ENCODE measurements at regions not wholly inside any gene's neighbourhood (a gene's known extent, or its start where the extent isn't known, plus 50 kb on each side); places are given as distances from the start of the nearest gene placed in this dataset.

DNA sequence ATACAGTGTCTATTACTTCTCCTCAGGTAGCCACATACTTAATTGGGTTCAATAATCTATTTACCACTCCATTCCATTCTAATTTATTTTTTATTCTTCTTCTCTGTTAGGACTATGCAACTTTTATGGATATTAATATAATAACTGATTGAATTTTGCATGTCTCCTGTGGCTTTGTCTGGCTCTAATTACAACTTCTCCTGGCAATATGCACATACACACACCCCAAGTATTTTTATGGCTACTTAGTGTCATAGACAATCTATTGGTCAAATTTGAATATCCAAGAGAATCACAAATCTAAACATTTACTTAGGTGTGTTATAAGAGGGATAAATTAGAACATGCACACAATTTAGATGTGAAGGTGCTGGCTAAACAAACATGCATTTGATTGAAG, 73.1 kb downstream of the BOD1L2 start (continued):
- no peak for TF ChIP-seq ELF1 (IDR thresholded peaks at IDR 0.05)
- no peak for TF ChIP-seq TCF12 (IDR thresholded peaks at IDR 0.05)

DNA sequence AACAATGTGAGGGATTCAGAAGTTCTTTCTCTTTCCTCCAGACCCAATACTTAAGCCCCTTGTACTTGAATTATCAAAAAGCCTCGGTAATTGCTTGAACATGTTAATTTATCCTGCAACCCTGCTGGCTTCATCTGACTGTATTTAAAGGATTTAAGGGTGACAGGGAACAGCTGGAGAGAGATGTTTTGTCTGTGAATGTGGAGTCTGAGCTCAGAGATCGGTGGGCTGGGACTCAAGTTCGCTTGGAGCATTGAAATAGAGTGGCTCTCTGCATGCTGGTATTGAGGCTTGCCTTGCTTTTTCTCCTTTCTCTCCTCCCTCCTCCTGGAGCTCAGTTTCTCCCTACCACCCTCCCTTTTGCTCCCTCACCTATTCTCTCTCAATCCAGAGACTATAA, 73.6 kb downstream of the BOD1L2 start:
- no peaks in the 10 kb centered on the region for H3K27me3 ChIP-seq (ENCODE audit: insufficient read depth)
- H3K9me3 ChIP-seq: no peaks in the 10 kb centered on the region
- TF ChIP-seq TAF1 (IDR thresholded peaks at IDR 0.05; ENCODE audit: borderline replicate concordance, low read depth, low read length) (no peak), SMC3 (IDR thresholded peaks at IDR 0.05; ENCODE audit: low read depth, low read length) (no peak), FOXJ3 (CRISPR knock-in tag; IDR thresholded peaks at IDR 0.05) (no peak), MXI1 (IDR thresholded peaks at IDR 0.05; ENCODE audit: low read depth, low read length) (no peak)
- TF ChIP-seq, protein P1, sequence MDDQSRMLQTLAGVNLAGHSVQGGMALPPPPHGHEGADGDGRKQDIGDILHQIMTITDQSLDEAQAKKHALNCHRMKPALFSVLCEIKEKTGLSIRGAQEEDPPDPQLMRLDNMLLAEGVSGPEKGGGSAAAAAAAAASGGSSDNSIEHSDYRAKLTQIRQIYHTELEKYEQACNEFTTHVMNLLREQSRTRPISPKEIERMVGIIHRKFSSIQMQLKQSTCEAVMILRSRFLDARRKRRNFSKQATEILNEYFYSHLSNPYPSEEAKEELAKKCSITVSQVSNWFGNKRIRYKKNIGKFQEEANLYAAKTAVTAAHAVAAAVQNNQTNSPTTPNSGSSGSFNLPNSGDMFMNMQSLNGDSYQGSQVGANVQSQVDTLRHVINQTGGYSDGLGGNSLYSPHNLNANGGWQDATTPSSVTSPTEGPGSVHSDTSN (IDR thresholded peaks at IDR 0.05): no peak
- TF ChIP-seq, protein P2, sequence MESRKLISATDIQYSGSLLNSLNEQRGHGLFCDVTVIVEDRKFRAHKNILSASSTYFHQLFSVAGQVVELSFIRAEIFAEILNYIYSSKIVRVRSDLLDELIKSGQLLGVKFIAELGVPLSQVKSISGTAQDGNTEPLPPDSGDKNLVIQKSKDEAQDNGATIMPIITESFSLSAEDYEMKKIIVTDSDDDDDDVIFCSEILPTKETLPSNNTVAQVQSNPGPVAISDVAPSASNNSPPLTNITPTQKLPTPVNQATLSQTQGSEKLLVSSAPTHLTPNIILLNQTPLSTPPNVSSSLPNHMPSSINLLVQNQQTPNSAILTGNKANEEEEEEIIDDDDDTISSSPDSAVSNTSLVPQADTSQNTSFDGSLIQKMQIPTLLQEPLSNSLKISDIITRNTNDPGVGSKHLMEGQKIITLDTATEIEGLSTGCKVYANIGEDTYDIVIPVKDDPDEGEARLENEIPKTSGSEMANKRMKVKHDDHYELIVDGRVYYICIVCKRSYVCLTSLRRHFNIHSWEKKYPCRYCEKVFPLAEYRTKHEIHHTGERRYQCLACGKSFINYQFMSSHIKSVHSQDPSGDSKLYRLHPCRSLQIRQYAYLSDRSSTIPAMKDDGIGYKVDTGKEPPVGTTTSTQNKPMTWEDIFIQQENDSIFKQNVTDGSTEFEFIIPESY (IDR thresholded peaks at IDR 0.05; ENCODE audit: borderline replicate concordance, low read depth): no peak
- H3K27ac ChIP-seq (ENCODE audit: low read depth in 2 of 2, low read length in 1 of 2): no peak overlapping the region
- WGBS (ENCODE audit: low lambda C conversion rate): 24% methylated on average over 3 of the region's 3 CpGs
- H3K36me3 ChIP-seq (replicated peaks in 1 of 2; ENCODE audit: control insufficient read depth in 1 of 2, insufficient read depth in 2 of 2, low read length in 1 of 2): no peaks in the 10 kb centered on the region
- no peaks in the 10 kb centered on the region for H3K4me1 ChIP-seq (ENCODE audit: control insufficient read depth in 1 of 2, insufficient read depth in 2 of 2, low read depth in 1 of 2, low read length in 1 of 2)
- H3K9ac ChIP-seq: no peak overlapping the region
- no peak overlapping the region for H3K4me2 ChIP-seq
- no peak for DNase-seq
- H3K9me2 ChIP-seq: no peaks in the 10 kb centered on the region
- no peaks in the 10 kb centered on the region for H3F3A ChIP-seq (replicated peaks; ENCODE audit: insufficient read depth)
- POLR2A ChIA-PET: no interaction called here
- H4K20me1 ChIP-seq (ENCODE audit: insufficient read depth): no peaks in the 10 kb centered on the region
- H3K79me2 ChIP-seq (ENCODE audit: insufficient read depth): no peaks in the 10 kb centered on the region
- H2AFZ ChIP-seq (ENCODE audit: low read depth): no peak overlapping the region
- CTCF ChIA-PET: interaction anchor here (1.2 kb wide), 1 partner anchor 218 kb away, joined by 4 read pairs; no protein-coding TSS in a partner anchor
- no peak overlapping the region for H3K4me3 ChIP-seq (ENCODE audit: low read depth in 2 of 2, low read length in 1 of 2)

DNA sequence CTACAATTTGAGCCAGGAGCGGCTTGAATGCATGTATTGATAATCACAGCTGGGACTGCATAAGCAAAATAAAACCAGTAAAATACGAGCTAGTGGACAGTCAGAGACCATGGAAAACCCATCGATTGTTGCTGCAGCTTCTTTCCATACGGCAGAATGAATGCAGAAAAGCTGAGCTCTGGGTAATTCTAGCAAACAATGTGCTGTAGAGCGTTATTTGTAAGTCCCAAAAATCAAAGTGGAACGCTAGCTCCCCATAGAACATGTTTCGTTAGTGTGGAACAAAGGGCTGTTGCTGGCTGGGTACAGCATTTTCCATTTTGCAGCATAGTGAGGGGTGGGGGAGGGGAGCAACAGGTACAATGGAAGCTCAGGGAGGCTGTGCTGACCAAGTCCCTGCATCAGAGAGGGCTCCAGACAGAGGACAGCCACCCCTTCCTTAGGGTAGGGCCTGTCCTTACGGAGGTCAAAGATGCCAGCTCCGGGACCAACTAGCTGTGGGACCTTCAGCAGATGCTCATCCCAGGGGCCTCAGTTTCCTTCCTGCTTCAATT, 74.1 kb downstream of the BOD1L2 start:
- H3K27ac ChIP-seq (ENCODE audit: low read depth in 2 of 2, low read length in 1 of 2): no peak overlapping the region
- ChIA-PET POLR2A (no interaction called here), CTCF (interaction anchor here (1.2 kb wide), 1 partner anchor 217 kb away, joined by 4 read pairs; no protein-coding TSS in a partner anchor)
- no peaks in the 10 kb centered on the region for H3K36me3 ChIP-seq (replicated peaks in 1 of 2; ENCODE audit: control insufficient read depth in 1 of 2, insufficient read depth in 2 of 2, low read length in 1 of 2)
- no peaks in the 10 kb centered on the region for H3F3A ChIP-seq (replicated peaks; ENCODE audit: insufficient read depth)
- no peaks in the 10 kb centered on the region for H3K4me1 ChIP-seq (ENCODE audit: control insufficient read depth in 1 of 2, insufficient read depth in 2 of 2, low read depth in 1 of 2, low read length in 1 of 2)
- H3K9ac ChIP-seq: no peak overlapping the region
- H3K4me3 ChIP-seq (ENCODE audit: low read depth in 2 of 2, low read length in 1 of 2): no peak overlapping the region
- 39% methylated on average over 9 of the region's 9 CpGs for WGBS (ENCODE audit: low lambda C conversion rate)
- TF ChIP-seq EZH2phosphoT487 (IDR thresholded peaks at IDR 0.05; ENCODE audit: borderline replicate concordance, low read depth) (no peak), FOSL2 (IDR thresholded peaks at IDR 0.05; ENCODE audit: borderline replicate concordance, low read depth) (no peak), POLR2AphosphoS5 (IDR thresholded peaks at IDR 0.05; ENCODE audit: low read depth, low read length) (no peak), MEF2A (IDR thresholded peaks at IDR 0.05; ENCODE audit: borderline replicate concordance, low read depth) (no peak), RFX5 (IDR thresholded peaks at IDR 0.05; ENCODE audit: low read length) (no peak), SMC3 (IDR thresholded peaks at IDR 0.05; ENCODE audit: low read depth, low read length) (no peak), YY1 (IDR thresholded peaks at IDR 0.05; ENCODE audit: low read depth) (no peak), TAF1 (IDR thresholded peaks at IDR 0.05; ENCODE audit: borderline replicate concordance, low read depth, low read length) (no peak), ELF1 (IDR thresholded peaks at IDR 0.05) (no peak), NFIC (IDR thresholded peaks at IDR 0.05; ENCODE audit: borderline replicate concordance) (no peak)
- TF ChIP-seq, protein P3, sequence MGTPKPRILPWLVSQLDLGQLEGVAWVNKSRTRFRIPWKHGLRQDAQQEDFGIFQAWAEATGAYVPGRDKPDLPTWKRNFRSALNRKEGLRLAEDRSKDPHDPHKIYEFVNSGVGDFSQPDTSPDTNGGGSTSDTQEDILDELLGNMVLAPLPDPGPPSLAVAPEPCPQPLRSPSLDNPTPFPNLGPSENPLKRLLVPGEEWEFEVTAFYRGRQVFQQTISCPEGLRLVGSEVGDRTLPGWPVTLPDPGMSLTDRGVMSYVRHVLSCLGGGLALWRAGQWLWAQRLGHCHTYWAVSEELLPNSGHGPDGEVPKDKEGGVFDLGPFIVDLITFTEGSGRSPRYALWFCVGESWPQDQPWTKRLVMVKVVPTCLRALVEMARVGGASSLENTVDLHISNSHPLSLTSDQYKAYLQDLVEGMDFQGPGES (IDR thresholded peaks at IDR 0.05; ENCODE audit: low read depth, low read length): no peak
- TF ChIP-seq, protein P1 (IDR thresholded peaks at IDR 0.05): no peak
- H3K9me3 ChIP-seq: no peaks in the 10 kb centered on the region
- DNase-seq: no peak
- H4K20me1 ChIP-seq (ENCODE audit: insufficient read depth): no peaks in the 10 kb centered on the region
- H3K27me3 ChIP-seq (ENCODE audit: insufficient read depth): no peaks in the 10 kb centered on the region
- no peak overlapping the region for H2AFZ ChIP-seq (ENCODE audit: low read depth)
- H3K79me2 ChIP-seq (ENCODE audit: insufficient read depth): no peaks in the 10 kb centered on the region
- no peak overlapping the region for H3K4me2 ChIP-seq
- no peaks in the 10 kb centered on the region for H3K9me2 ChIP-seq
